ENCODE measurements at regions not wholly inside any gene's neighbourhood (a gene's known extent, or its start where the extent isn't known, plus 50 kb on each side); places are given as distances from the start of the nearest gene placed in this dataset.

- H3K27me3 Mint-ChIP-seq (ENCODE audit: low read depth, poor library complexity): no peaks in the 10 kb centered on the region
- H3K4me1 Mint-ChIP-seq: no peaks in the 10 kb centered on the region
- H3K9me3 Mint-ChIP-seq: no peaks in the 10 kb centered on the region
- no peaks in the 10 kb centered on the region for H3K36me3 Mint-ChIP-seq (ENCODE audit: low read depth)
- no peak overlapping the region for H3K4me3 Mint-ChIP-seq
- DNase-seq: no peak
- no peak for TF ChIP-seq CTCF (IDR thresholded peaks at IDR 0.05)
- H3K27ac Mint-ChIP-seq: no peak overlapping the region
Measured at GRCh38 chr6:113385020-113385431, 472.1 kb upstream of the MARCKS start.

GRCh38 chr6:113388996-113389395, 468.1 kb upstream of the MARCKS start:
- Mint-ChIP-seq H3K4me1 (peaks cover 5% of the 10 kb centered on the region), H3K27ac (no peak overlapping the region), H3K4me3 (no peak overlapping the region), H3K27me3 (ENCODE audit: low read depth, poor library complexity) (no peaks in the 10 kb centered on the region), H3K9me3 (no peaks in the 10 kb centered on the region), H3K36me3 (ENCODE audit: low read depth) (no peaks in the 10 kb centered on the region)
- no peak for TF ChIP-seq CTCF (IDR thresholded peaks at IDR 0.05)
- no peak for DNase-seq

- no peaks in the 10 kb centered on the region for H3K27me3 Mint-ChIP-seq (ENCODE audit: low read depth, poor library complexity)
- H3K36me3 Mint-ChIP-seq (ENCODE audit: low read depth): no peaks in the 10 kb centered on the region
- no peak for DNase-seq
- H3K4me3 Mint-ChIP-seq: no peak overlapping the region
- no peak overlapping the region for H3K27ac Mint-ChIP-seq
- TF ChIP-seq CTCF (IDR thresholded peaks at IDR 0.05): no peak
- no peaks in the 10 kb centered on the region for H3K9me3 Mint-ChIP-seq
- H3K4me1 Mint-ChIP-seq: peaks cover 24% of the 10 kb centered on the region
Measured at GRCh38 chr6:113392551-113393055, 464.5 kb upstream of the MARCKS start.

- no peaks in the 10 kb centered on the region for H3K27me3 Mint-ChIP-seq (ENCODE audit: low read depth, poor library complexity)
- H3K4me1 Mint-ChIP-seq: peaks cover 24% of the 10 kb centered on the region
- no peak overlapping the region for H3K27ac Mint-ChIP-seq
- peaks cover 2% of the 10 kb centered on the region for H3K9me3 Mint-ChIP-seq
- H3K4me3 Mint-ChIP-seq: no peak overlapping the region
- peaks cover 3% of the 10 kb centered on the region for H3K36me3 Mint-ChIP-seq (ENCODE audit: low read depth)
- DNase-seq: no peak
- TF ChIP-seq CTCF (IDR thresholded peaks at IDR 0.05): no peak
Measured at GRCh38 chr6:113394216-113394615, 462.9 kb upstream of the MARCKS start.

GRCh38 chr6:113394729-113395128, 462.4 kb upstream of the MARCKS start:
- Mint-ChIP-seq H3K27ac (no peak overlapping the region), H3K9me3 (peaks cover 6% of the 10 kb centered on the region), H3K36me3 (ENCODE audit: low read depth) (peaks cover 4% of the 10 kb centered on the region), H3K4me3 (no peak overlapping the region), H3K27me3 (ENCODE audit: low read depth, poor library complexity) (no peaks in the 10 kb centered on the region), H3K4me1 (peaks cover 24% of the 10 kb centered on the region)
- DNase-seq: no peak
- no peak for TF ChIP-seq CTCF (IDR thresholded peaks at IDR 0.05)

- no peak for TF ChIP-seq CTCF (IDR thresholded peaks at IDR 0.05)
- Mint-ChIP-seq H3K4me1 (peaks cover 24% of the 10 kb centered on the region), H3K9me3 (peaks cover 11% of the 10 kb centered on the region), H3K27me3 (ENCODE audit: low read depth, poor library complexity) (no peaks in the 10 kb centered on the region), H3K4me3 (no peak overlapping the region), H3K27ac (no peak overlapping the region), H3K36me3 (ENCODE audit: low read depth) (peaks cover 4% of the 10 kb centered on the region)
- DNase-seq: no peak
Measured at GRCh38 chr6:113396730-113397129, 460.4 kb upstream of the MARCKS start.

Measured in nephron progenitor cell (in vitro differentiated cells).